ENCODE measurements at regions not wholly inside any gene's neighbourhood (a gene's known extent, or its start where the extent isn't known, plus 50 kb on each side); places are given as distances from the start of the nearest gene placed in this dataset.

DNA sequence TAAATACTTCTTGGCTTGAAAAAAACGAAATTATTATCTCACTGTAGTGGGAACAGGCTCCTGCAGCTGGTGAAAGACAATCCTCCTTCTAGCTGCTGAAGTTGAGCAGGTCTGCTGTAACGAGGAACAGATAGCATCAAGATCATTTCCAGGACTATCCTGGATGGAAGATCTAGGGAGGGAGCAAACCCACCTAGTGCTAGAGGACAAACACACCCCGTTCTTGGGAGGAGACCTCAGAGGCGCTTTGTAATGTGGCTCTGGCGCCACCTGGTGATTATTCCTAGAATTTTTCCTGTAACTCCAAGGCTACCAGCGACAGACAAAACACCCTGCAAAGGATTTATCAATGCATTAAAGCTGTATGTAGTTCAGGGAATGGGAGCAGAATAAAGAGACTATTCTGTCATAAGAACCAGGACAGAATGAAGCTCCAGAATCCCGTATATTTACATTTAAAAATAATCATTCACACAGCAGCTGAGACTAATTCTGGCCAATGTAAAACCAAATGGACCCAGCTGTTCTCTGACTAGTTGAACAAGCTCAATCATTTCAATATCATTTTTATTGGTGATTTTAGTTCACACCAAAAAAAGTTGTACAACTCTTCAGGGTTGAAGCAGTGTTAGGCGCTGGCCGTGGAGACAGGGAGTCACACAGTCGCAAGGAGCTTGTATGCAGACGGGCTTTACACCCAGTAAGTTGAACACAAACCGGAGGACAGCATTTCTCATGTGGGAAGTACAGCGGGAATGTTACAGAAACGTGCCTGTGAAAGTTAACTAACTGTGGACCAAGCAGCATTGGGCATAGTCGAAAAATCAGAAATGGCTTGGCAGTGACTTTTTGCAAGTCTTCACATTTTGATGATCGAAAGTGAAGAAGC lies 290.3 kb downstream of the TRIB2 start:
- no peak for TF ChIP-seq JUND (IDR thresholded peaks at IDR 0.05; ENCODE audit: low read depth)
- in situ Hi-C loops (cut with HindIII; ENCODE audit: low pct_unique_long_range_greater_than_20kb, low sequenced_read_pairs), result no loop called here
- peak; percentile 14 to 56 for DNase-seq (ENCODE audit: low read depth in 1 of 2, low spot score in 1 of 2)

DNA sequence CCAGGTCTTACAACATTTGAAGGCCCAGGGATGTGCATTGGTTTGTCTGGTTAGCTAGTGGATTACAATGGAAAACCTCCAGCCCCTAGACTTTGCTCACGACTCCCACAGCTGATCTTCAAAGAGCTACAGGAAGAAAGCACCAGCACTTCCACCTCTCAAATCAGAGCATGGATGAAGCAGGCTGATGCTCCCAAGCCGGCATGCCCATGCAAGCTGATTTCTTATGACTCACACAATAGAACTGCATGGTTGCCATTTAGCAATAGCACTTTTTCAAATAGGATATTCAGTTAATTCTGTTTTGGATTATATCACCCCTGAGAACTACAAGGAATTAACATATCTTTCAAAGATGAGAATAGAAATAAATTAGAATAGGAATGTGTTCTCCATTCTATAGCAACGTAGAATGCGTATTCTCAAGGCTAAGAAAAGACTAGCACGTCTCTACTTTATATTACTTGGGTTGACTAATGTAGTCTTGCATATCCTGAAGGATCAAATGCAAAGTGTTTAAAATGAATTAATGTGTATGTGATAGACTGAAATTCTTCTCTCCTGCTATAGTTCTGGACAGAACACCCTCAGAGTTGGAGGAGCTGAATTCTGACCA lies 292.4 kb downstream of the TRIB2 start:
- TF ChIP-seq JUND (IDR thresholded peaks at IDR 0.05; ENCODE audit: low read depth), result no peak
- no peak for DNase-seq (ENCODE audit: low read depth in 1 of 2, low spot score in 1 of 2)
- in situ Hi-C loops (cut with HindIII; ENCODE audit: low pct_unique_long_range_greater_than_20kb, low sequenced_read_pairs), result no loop called here

DNA sequence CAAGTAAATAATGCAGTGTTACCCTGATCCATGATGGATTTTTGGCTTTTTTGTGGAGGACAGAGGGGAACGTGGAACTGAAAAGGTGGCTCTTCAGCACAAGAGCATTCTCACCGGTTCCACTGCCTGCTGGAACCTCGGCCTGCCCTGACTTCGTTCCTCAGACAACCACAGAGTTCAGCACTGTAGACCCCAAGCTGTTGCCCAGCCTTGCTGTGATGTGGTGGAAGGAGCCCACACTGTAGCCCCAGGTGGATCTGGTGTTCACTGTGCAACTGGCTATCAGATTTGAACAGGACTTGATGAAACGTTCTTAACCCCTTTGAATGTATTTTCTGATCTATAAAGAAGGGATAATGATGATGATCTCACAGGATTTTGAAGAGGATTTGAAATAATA lies 293.5 kb downstream of the TRIB2 start:
- TF ChIP-seq JUND (IDR thresholded peaks at IDR 0.05; ENCODE audit: low read depth), result no peak
- no peak for DNase-seq (ENCODE audit: low read depth in 1 of 2, low spot score in 1 of 2)
- in situ Hi-C loops (cut with HindIII; ENCODE audit: low pct_unique_long_range_greater_than_20kb, low sequenced_read_pairs), result no loop called here

DNA sequence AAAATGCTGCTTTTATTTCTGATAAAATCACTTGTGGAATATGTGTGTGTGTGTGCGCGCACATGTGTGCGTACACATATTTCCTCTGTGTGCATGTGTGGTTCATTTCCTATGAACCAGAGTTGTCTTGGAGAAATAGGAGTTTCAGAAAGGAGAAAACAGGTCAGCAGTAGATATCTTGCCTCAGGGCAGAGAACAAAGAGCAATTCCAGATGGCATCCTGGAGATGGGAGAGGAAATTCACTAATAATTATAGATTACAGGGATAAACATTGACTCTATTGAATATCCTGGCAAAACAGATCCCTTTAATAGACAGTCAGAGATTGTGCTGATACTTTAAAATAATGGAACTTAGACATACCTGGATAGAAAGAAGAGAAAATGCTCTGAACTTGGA lies 298.0 kb downstream of the TRIB2 start:
- no peak for TF ChIP-seq JUND (IDR thresholded peaks at IDR 0.05; ENCODE audit: low read depth)
- no peak for DNase-seq (ENCODE audit: low read depth in 1 of 2, low spot score in 1 of 2)
- in situ Hi-C loops (cut with HindIII; ENCODE audit: low pct_unique_long_range_greater_than_20kb, low sequenced_read_pairs), result no loop called here

DNA sequence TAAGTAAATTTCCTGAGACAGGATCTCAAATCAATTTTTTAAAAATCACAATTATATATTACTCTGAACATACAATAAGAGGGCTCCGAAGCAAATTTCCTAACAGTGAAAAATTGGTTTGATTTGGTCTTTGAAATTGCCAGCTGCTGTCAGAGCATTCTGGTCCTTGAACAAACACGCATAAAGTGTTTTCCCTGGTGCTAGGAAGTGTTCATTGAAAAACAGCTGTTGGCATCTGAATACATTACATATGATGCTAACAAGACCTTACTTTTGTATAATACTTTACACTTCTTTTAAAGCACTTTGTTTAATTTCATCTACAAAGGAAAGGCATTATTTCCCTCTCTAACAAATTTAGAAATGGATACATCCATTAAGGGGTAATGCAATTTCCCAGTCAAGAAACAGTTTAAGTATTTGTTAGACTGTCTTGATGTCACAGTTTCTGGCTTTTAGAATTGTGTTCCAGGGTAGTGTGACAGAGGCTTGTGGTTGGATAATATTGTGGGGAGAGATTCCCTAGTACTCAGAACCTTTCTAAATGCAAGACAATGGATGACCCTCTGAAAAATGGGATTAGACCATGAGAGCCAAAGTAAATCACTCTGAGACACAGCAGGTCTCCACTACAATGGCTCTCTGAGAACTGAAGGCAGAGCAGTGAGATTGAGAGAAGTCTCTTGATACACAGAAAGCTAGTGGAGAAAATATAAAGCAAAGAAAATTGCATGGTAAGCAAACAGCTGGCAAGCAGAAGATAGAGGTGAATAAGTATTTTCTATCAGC lies 299.0 kb downstream of the TRIB2 start:
- no peak for DNase-seq (ENCODE audit: low read depth in 1 of 2, low spot score in 1 of 2)
- TF ChIP-seq JUND (IDR thresholded peaks at IDR 0.05; ENCODE audit: low read depth), result no peak
- in situ Hi-C loops (cut with HindIII; ENCODE audit: low pct_unique_long_range_greater_than_20kb, low sequenced_read_pairs), result no loop called here

DNA sequence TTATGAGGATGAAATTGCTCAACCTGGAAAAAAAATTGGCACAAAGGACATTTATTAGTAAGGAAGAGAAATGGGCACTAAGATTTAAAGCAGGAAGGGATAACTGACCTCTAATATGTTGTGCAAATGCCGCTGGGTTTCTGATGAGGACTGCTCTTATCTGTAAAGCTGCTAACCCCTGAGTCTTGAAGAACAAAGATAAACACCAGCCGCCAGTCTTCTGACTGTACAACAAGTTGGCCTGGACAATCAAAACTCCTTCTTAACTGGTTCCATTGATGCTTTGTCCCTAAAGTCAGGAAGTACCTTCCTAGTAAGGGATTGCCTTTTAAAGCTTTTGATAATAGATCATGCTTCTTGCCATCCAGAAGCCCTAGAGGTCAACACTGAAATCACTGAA lies 301.8 kb downstream of the TRIB2 start:
- in situ Hi-C loops (cut with HindIII; ENCODE audit: low pct_unique_long_range_greater_than_20kb, low sequenced_read_pairs), result no loop called here
- no peak for TF ChIP-seq JUND (IDR thresholded peaks at IDR 0.05; ENCODE audit: low read depth)
- no peak for DNase-seq (ENCODE audit: low read depth in 1 of 2, low spot score in 1 of 2)

DNA sequence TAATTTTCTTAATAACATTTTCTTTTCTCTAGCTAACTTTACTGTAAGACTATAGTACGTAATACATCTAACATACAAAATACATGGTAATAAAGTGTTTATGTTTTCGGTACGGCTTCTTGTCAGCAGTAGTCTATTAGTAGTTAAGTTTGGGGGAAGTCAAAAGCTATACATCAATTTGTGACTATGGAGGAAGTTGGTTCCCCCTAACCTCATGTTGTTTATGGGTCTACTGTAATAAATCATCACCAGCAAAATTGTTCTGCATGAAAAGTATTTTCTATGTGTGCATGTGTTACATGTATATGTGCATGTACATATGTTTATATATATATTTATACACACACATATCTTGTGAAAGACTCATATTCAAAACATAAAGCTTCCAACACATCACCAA lies 303.0 kb downstream of the TRIB2 start:
- in situ Hi-C loops (cut with HindIII; ENCODE audit: low pct_unique_long_range_greater_than_20kb, low sequenced_read_pairs), result no loop called here
- no peak for DNase-seq (ENCODE audit: low read depth in 1 of 2, low spot score in 1 of 2)
- TF ChIP-seq JUND (IDR thresholded peaks at IDR 0.05; ENCODE audit: low read depth), result no peak

DNA sequence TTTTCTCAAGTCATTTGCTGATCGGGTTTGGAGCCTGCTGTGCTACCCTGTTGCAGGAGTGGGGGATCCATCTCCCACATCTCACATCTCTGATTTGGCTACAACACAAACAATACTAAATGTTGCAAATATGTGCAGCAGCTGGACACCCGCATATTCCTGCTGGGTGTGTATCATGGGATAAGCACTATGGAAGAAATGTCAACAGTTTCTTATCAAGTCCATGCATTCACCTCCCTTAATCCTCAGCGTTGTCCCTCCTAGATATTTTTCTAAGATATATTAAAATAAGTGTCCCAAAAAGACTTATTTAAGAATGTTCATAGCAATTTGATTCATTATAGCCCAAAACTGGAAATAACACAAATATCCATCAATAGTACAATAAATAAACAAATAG lies 303.7 kb downstream of the TRIB2 start:
- in situ Hi-C loops (cut with HindIII; ENCODE audit: low pct_unique_long_range_greater_than_20kb, low sequenced_read_pairs), result no loop called here
- TF ChIP-seq JUND (IDR thresholded peaks at IDR 0.05; ENCODE audit: low read depth), result no peak
- no peak for DNase-seq (ENCODE audit: low read depth in 1 of 2, low spot score in 1 of 2)

DNA sequence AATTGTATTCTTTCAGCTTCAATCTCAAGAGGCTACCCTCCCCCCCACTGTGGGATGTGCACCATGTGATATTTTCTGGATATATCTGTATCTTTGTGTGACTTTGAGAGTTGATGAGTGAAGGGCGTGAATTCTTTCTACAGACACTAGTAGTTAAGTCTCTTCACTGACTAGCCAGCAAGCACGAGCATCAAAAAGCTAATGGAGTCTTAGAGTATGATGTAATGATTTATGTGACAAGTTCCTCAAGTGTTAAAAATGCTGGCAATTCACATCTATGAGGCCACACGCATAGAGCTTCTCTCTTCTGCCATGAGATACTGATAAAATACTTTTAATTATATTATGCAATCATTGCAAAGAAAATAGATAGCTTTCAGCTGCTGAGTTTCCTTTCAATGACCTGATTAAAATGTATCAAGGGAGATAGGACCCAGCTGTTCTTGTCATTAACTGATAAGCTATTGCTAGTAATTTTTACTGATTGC lies 304.8 kb downstream of the TRIB2 start:
- in situ Hi-C loops (cut with HindIII; ENCODE audit: low pct_unique_long_range_greater_than_20kb, low sequenced_read_pairs), result no loop called here
- no peak for TF ChIP-seq JUND (IDR thresholded peaks at IDR 0.05; ENCODE audit: low read depth)
- no peak for DNase-seq (ENCODE audit: low read depth in 1 of 2, low spot score in 1 of 2)

DNA sequence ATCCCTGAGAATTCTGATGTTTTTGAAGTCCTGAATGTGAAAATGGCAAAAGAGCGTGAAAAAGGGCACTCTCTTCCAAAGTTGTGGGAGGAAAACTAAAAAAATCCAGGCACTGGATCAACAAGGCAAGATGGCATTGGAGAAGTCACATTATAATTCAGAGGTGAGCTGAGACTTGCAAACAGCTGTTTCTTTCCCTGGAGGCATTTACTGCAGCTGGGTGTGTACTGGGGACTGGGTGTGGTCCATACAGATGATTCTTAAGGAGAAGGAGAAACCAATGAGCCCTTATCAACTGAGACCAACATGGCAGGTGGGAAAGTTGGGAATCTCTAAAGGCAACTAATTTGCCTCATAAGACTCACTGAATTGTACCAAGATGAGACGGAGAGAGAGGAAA lies 313.9 kb downstream of the TRIB2 start:
- no peak for TF ChIP-seq JUND (IDR thresholded peaks at IDR 0.05; ENCODE audit: low read depth)
- DNase-seq (ENCODE audit: low read depth in 1 of 2, low spot score in 1 of 2), result no peak
- in situ Hi-C loops (cut with HindIII; ENCODE audit: low pct_unique_long_range_greater_than_20kb, low sequenced_read_pairs), result no loop called here

DNA sequence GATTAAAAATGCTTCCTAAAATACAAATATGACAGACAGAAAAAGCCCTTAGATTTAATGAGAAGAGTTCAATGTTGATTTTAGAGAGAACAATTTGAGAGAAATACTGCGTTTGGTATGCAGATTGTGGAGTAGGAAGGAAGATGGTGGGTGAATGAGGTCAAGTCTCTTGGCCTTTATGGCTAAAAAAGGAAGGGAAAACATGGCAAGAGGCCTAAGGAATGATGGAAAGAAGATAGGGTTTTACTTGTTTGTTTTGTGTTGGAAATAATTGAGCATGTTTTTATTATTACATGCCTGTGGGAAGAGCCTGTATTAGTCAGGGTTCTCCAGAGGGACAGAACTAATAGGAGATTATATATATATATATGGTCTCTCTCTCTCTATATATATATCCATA lies 318.1 kb downstream of the TRIB2 start:
- in situ Hi-C loops (cut with HindIII; ENCODE audit: low pct_unique_long_range_greater_than_20kb, low sequenced_read_pairs), result no loop called here
- no peak for TF ChIP-seq JUND (IDR thresholded peaks at IDR 0.05; ENCODE audit: low read depth)
- DNase-seq (ENCODE audit: low read depth in 1 of 2, low spot score in 1 of 2), result no peak

DNA sequence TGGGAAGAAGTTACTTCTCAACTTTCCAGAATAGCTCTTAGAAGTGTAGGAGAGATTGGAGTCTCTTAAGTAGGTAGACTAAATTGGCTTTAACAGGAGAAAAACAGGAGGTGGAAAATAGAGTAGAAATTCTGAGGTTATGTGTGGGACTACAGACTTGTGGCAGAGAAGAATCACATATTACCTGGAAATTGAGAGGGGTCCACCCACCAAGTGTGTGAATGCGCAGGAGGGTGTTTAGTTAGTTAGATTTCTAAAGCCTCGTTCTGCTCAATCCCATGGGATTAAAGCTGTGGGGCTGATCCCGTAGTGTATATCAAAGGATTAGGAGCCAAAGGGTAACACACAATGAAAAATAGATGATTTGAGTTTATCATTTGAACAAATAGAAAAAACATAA lies 319.1 kb downstream of the TRIB2 start:
- in situ Hi-C loops (cut with HindIII; ENCODE audit: low pct_unique_long_range_greater_than_20kb, low sequenced_read_pairs), result no loop called here
- DNase-seq (ENCODE audit: low read depth in 1 of 2, low spot score in 1 of 2), result no peak

DNA sequence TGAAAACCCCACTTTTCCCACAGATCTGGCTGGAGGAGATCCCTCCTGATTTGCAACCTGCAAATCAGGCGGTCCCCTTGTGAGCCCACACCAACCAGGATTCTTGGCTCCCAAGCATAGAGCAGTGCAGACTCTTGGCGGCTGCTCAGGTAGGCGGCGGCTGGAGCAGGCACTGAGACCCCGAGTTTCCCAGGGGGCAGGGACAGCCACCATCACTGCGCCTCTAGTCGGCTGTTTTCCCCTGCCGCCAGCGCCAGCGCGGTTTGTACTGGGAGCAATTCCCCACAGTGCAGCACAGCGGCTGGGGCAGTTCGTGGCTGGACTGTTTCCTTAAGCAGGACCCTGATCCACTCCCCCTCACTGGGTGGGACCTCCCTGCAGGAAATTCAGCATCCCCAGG lies 323.3 kb downstream of the TRIB2 start:
- in situ Hi-C loops (cut with HindIII; ENCODE audit: low pct_unique_long_range_greater_than_20kb, low sequenced_read_pairs), result no loop called here
- no peak for TF ChIP-seq JUND (IDR thresholded peaks at IDR 0.05; ENCODE audit: low read depth)

More for the DNA sequence above, 319.1 kb downstream of the TRIB2 start:
- no peak for TF ChIP-seq JUND (IDR thresholded peaks at IDR 0.05; ENCODE audit: low read depth)

More for the DNA sequence above, 323.3 kb downstream of the TRIB2 start:
- no peak for DNase-seq (ENCODE audit: low read depth in 1 of 2, low spot score in 1 of 2)
